ENCODE measurements at regions not wholly inside any gene's neighbourhood (a gene's known extent, or its start where the extent isn't known, plus 50 kb on each side); places are given as distances from the start of the nearest gene placed in this dataset.

DNA sequence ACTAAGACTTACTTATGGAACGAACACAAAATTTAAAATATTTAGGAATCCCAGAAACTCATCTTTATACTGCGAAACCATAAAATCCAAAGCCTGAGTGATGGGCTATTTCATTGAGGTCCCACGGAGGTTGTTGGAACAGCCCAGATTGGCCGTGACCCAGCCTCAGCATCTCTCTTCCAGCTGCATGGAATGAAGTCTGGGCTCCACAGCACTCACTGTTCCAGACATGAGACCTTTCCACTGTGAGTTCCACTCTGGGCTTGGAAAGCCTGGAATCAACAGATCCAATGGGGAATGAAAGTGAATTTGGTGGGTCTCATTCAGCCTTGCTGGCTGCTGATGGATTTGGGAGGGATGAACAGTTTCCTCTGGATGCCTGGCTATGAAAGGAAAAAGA lies 184.9 kb downstream of the EMX2 start:
- TF ChIP-seq, protein P1, sequence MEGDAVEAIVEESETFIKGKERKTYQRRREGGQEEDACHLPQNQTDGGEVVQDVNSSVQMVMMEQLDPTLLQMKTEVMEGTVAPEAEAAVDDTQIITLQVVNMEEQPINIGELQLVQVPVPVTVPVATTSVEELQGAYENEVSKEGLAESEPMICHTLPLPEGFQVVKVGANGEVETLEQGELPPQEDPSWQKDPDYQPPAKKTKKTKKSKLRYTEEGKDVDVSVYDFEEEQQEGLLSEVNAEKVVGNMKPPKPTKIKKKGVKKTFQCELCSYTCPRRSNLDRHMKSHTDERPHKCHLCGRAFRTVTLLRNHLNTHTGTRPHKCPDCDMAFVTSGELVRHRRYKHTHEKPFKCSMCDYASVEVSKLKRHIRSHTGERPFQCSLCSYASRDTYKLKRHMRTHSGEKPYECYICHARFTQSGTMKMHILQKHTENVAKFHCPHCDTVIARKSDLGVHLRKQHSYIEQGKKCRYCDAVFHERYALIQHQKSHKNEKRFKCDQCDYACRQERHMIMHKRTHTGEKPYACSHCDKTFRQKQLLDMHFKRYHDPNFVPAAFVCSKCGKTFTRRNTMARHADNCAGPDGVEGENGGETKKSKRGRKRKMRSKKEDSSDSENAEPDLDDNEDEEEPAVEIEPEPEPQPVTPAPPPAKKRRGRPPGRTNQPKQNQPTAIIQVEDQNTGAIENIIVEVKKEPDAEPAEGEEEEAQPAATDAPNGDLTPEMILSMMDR (IDR thresholded peaks at IDR 0.05; ENCODE audit: borderline replicate concordance, extremely low read depth, low read length, poor library complexity, severe bottlenecking) = no peak
- TF ChIP-seq EZH2 (IDR thresholded peaks at IDR 0.05; ENCODE audit: borderline replicate concordance, low read depth, low read length, severe bottlenecking) = no peak
- no peak for ATAC-seq (ENCODE audit: insufficient read depth, low read depth)
- H3K4me2 ChIP-seq (ENCODE audit: insufficient read depth, low read length) = no peak overlapping the region

GRCh38 chr10:117728087-117728486 lies 185.5 kb downstream of the EMX2 start:
- Histone ChIP-seq H3K36me3 (ENCODE audit: insufficient read depth, low read length) (no peaks in the 10 kb centered on the region), H3K9ac (ENCODE audit: low read depth, low read length) (no peak overlapping the region), H3K9me3 (ENCODE audit: insufficient read depth, low read length, severe bottlenecking) (no peaks in the 10 kb centered on the region), H3K4me2 (ENCODE audit: insufficient read depth, low read length) (no peak overlapping the region), H3K27me3 (ENCODE audit: insufficient read depth, low read length, poor library complexity) (peaks cover 8% of the 10 kb centered on the region), H2AFZ (ENCODE audit: low read depth, low read length) (no peak overlapping the region), H3K27ac (ENCODE audit: low read length) (no peak overlapping the region), H3K4me3 (ENCODE audit: low read depth in 1 of 2, low read length in 2 of 2) (no peak overlapping the region), H3K4me1 (ENCODE audit: insufficient read depth, low read length) (no peaks in the 10 kb centered on the region), H3K79me2 (ENCODE audit: insufficient read depth, low read length) (no peaks in the 10 kb centered on the region), H4K20me1 (ENCODE audit: insufficient read depth, low read length) (no peaks in the 10 kb centered on the region)
- no peak for ATAC-seq (ENCODE audit: insufficient read depth, low read depth)
- TF ChIP-seq, protein P1 (IDR thresholded peaks at IDR 0.05; ENCODE audit: borderline replicate concordance, extremely low read depth, low read length, poor library complexity, severe bottlenecking) = no peak
- no peak for TF ChIP-seq EZH2 (IDR thresholded peaks at IDR 0.05; ENCODE audit: borderline replicate concordance, low read depth, low read length, severe bottlenecking)
- no peak for DNase-seq

More for the DNA sequence above, 184.9 kb downstream of the EMX2 start:
- Histone ChIP-seq H3K27me3 (ENCODE audit: insufficient read depth, low read length, poor library complexity) (peaks cover 8% of the 10 kb centered on the region), H3K4me1 (ENCODE audit: insufficient read depth, low read length) (no peaks in the 10 kb centered on the region), H3K79me2 (ENCODE audit: insufficient read depth, low read length) (no peaks in the 10 kb centered on the region), H3K36me3 (ENCODE audit: insufficient read depth, low read length) (no peaks in the 10 kb centered on the region), H3K4me3 (ENCODE audit: low read depth in 1 of 2, low read length in 2 of 2) (no peak overlapping the region), H4K20me1 (ENCODE audit: insufficient read depth, low read length) (no peaks in the 10 kb centered on the region), H3K9ac (ENCODE audit: low read depth, low read length) (no peak overlapping the region), H3K9me3 (ENCODE audit: insufficient read depth, low read length, severe bottlenecking) (no peaks in the 10 kb centered on the region), H3K27ac (ENCODE audit: low read length) (no peak overlapping the region), H2AFZ (ENCODE audit: low read depth, low read length) (no peak overlapping the region)
- DNase-seq = no peak

- Histone ChIP-seq H3K27me3 (ENCODE audit: insufficient read depth, low read length, poor library complexity) (peaks cover 16% of the 10 kb centered on the region), H3K9me3 (ENCODE audit: insufficient read depth, low read length, severe bottlenecking) (no peaks in the 10 kb centered on the region), H3K4me3 (ENCODE audit: low read depth in 1 of 2, low read length in 2 of 2) (no peak overlapping the region)
Measured at GRCh38 chr10:117729156-117729555, 186.6 kb downstream of the EMX2 start.

More at GRCh38 chr10:117729156-117729555, 186.6 kb downstream of the EMX2 start:
- DNase-seq = no peak
- Histone ChIP-seq H3K4me1 (ENCODE audit: insufficient read depth, low read length) (no peaks in the 10 kb centered on the region), H3K79me2 (ENCODE audit: insufficient read depth, low read length) (no peaks in the 10 kb centered on the region), H3K27ac (ENCODE audit: low read length) (no peak overlapping the region), H2AFZ (ENCODE audit: low read depth, low read length) (no peak overlapping the region), H3K4me2 (ENCODE audit: insufficient read depth, low read length) (no peak overlapping the region), H3K36me3 (ENCODE audit: insufficient read depth, low read length) (no peaks in the 10 kb centered on the region), H4K20me1 (ENCODE audit: insufficient read depth, low read length) (no peaks in the 10 kb centered on the region), H3K9ac (ENCODE audit: low read depth, low read length) (no peak overlapping the region)
- TF ChIP-seq, protein P1 (IDR thresholded peaks at IDR 0.05; ENCODE audit: borderline replicate concordance, extremely low read depth, low read length, poor library complexity, severe bottlenecking) = no peak
- no peak for TF ChIP-seq EZH2 (IDR thresholded peaks at IDR 0.05; ENCODE audit: borderline replicate concordance, low read depth, low read length, severe bottlenecking)
- ATAC-seq (ENCODE audit: insufficient read depth, low read depth) = no peak
